HG03066 (cell line): ENCODE measurements at regions not wholly inside any gene's neighbourhood (a gene's known extent, or its start where the extent isn't known, plus 50 kb on each side); places are given as distances from the start of the nearest gene placed in this dataset.
"Not testable (repeated sequence)": the region's sequence is repeated elsewhere in the genome, so short reads cannot be mapped to it uniquely, and the experiment has no call there.

Experiments
- ATAC-seq: cut with Tn5 transposase; IDR thresholded peaks from one replicate; pipeline ENCODE4 v1.9.1; 2021; ENCODE audit warnings: low read depth; ENCODE audit not compliant: unreplicated experiment

DNA sequence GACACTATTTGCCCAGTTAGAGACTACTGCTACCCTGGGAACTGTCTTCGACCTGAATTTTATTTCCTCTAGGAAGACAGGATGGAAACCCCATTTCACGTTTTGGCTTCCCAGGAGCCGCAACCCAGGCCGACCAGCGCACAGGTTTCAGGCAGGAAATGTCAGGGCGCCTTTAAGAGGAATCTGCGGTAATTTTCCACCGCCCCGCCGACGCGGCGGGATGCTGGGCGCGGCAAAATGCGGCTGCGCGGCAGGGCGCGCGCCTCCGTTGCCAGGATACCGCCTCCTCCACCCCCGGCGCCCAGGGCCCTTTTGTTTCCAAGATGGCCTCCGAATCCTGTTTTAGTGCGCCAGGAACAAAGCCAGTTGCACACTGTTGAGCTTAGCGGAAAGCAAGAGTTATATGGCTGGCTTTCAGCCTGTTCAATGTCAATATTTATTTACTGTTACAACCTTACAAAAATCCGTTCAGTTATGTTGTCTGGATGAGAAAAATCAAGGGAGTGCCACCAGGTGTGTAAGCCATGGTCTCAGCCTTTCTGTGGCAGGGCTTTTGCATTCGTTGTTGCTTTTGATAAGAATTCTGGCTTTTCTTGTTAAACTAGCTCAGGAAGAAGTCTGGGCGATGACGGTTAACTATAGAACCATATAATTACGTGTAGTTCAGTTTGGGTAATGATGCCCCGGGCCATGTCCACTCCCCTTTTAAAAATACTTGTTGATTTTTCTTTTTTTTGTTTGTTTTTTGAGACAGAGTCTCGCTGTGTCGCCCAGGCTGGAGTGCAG, 79.7 kb upstream of the CHD2 start:
- ATAC-seq: peak; percentile 85

DNA sequence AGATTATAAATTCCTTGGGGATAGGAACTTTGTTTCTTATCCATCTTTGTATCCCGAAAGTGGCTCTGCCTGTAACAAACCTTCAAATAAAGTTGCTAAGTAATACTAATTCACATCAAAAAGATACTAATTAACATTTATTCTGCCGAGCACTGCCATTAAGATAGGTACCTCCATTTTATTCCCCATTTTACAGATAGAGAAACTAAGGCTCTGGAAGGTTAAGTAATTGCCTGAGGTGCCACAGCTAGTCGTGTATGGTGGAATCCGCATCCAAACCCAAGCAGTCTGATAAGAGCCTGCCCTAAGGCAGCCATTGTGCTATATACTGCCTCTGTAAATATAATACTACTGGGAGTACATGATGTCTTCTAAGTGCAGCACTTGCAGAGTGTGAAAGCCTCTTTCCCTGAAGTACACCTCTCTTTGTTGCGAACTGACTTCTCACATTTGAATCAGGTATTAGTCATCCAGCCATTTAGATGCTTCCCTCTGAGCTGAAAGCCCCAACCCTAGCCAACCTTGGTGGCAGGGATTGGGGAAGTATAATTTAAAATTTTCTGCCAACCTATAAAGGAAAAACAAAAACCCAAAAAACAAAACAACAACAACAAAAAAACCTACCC, 78.5 kb upstream of the CHD2 start:
- ATAC-seq: no peak

GRCh38 chr15:92822216-92823144, 77.6 kb upstream of the CHD2 start:
- no peak for ATAC-seq

DNA sequence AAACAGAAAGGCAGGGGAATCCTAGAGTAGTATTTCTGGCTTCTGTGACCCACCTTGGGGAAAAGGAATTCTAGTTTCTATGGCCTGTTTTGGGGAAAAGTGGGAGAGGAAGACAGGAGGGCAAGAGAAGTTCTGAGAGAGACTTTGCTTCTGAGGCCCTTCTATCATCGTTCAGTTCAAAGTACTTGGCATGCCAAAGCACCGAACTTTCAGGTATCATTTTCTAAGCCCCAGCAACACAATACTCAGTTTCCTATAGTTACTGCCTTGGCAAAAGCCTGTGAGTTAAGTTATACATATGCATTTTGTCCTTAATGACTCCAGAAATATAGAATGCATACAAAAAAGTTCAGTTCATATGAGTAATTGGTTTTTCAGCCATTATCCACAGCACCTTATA, 74.1 kb upstream of the CHD2 start:
- ATAC-seq: no peak

DNA sequence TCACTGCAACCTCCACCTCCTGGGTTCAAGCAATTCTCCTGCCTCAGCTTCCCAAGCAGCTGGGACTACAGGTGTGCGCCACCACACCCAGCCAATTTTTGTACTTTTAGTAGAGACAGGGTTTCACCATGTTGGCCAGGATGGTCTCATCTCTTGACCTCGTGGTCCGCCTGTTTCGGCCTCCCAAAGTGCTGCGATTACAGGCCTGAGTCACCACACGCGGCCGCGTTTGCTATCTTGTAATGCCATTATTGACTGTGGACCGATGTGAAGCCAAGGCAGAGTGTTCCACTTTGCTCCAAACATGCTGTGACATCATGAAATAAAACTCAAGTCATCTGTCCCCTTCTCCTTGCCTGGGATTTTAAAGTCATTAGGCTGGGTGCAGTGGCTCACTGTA, 72.1 kb upstream of the CHD2 start:
- ATAC-seq: not testable (repeated sequence)

DNA sequence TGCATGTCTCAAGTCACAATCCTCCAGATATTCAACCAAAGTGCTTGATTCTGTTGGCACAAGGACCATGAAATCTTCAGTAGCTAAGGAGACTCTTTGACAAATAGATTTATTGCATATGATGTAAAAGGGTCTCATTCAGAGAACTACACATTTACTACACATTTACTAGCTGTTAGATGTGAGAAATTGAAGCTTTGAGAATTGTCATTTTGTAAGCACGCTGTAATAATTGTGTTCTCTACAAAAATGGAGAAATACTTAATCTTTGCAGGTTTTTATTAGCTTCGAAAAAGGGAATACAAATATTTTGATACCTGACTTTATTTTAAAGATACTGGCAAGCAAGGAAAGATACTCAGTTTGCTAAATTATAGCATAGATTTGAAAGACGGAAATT, 70.2 kb upstream of the CHD2 start:
- no peak for ATAC-seq

DNA sequence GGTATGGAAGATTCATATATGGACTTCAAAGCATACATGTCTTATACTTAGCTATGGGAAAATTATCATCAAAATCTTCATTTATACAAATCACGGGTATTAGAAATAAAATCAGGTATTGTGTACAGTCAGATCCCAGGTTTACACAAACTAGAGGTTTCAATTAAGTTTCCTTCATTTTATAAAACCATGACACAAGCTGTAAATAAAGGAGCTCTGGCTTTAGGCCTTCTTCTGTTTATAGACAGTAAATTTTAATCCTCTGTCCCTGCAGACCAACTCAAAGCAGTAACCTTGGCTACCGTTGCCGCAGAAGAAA, 68.8 kb upstream of the CHD2 start:
- ATAC-seq: no peak

- peak; percentile 97 for ATAC-seq
These were observed 68.3 kb upstream of the CHD2 start for GRCh38 chr15:92831655-92832328.

- ATAC-seq: no peak
These were observed 67.1 kb upstream of the CHD2 start for GRCh38 chr15:92833106-92833433.

- ATAC-seq: no peak
These were observed 66.4 kb upstream of the CHD2 start for GRCh38 chr15:92833493-92834271.

DNA sequence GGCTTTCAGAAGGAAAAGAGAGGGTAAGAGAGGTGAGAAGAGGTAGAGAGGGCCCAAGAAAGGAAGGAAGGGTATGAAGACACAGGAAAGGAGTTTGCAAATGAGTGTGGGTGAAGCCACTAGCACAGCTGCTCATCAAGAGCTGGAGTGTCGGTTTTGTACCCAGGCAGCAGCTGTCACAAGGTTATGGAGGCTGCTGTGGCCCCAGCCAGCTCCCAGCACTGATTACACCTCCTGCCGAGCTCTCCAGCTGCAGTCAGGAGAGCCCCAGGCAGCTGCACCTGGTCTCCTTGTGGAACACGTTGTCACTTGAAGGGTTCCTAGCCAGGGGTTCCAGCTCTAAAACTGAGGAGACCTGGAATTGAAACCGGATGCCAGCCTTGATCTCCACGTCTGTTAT, 60.4 kb upstream of the CHD2 start:
- ATAC-seq: peak; percentile 88

DNA sequence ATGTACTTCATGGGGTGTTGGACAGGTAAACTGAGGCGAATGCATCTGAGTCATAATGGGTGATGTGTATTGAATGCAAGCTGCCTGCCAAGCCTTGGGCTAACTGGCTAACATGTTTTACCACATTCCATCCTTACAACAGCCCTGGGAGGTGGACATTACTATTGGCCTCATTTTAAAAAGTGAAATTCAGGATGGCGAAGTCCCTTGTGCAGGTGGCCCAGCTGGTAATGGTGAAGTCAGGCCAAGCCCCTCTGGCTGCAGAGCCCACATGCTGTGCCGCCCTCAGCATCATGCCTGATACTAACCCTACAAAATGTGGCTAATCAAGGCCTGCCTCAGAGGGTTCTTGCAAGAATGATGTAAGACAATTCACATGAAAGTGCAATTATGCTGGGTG, 60.0 kb upstream of the CHD2 start:
- ATAC-seq: no peak

- no peak for ATAC-seq
These were observed 56.8 kb upstream of the CHD2 start for GRCh38 chr15:92843326-92843725.

DNA sequence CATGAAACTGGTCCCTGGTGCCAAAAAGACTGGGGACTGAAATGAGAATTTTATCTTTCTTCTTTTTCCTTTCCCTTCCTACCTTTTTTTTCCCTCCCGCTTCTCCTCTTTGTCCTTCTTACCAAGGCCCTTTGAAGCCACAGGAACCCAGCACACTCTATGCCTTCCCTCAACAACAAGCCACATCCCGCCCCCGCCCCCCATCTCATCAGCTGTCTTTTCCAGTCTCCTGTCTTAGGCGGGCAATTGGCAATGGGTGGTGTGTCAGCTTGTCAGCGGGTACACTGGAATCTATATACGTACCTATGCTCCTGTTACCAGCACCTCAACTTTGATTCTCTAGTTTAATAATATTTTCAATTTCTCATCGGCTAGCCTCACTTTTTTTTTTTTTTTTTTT, 56.3 kb upstream of the CHD2 start:
- ATAC-seq: no peak

GRCh38 chr15:92845126-92845508, 55.0 kb upstream of the CHD2 start:
- no peak for ATAC-seq

DNA sequence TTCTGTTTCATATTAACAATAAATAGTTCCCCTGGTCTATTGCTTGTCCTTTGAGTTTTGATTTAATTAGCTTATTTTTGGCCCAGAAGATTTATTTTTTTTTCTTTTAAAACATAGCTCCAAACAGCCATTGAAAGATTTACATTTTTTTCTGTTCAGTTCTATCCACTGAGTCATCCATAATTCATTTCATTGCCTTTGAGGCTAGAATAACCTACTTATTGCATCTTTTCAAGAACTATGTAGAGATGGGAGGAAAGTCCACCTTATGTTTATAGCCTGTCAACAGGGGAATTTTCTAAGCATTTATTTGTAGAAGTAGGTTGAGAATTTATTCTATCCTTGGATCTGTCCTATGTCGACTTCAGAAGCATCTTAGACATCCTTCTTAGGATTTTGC, 53.4 kb upstream of the CHD2 start:
- no peak for ATAC-seq

DNA sequence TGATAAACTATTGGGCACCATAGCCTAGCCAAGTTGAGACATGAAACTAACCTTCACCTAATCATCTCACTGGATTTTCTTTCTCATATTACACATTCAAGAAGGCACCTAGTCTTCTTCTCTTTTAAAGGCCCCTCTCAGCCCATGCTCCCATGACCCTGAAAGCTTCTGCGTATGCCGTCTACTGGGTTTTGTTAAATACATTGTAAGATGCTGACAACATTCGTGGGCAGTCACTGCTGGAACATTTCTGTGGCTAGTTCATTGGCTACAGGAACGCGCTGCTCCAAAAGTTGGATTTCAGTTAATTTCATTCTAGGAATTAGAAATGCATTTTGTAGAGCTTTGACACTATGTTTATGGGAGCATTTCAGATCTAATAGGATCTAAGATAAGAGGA, 52.3 kb upstream of the CHD2 start:
- ATAC-seq: no peak

GRCh38 chr15:92848464-92848851, 51.7 kb upstream of the CHD2 start:
- no peak for ATAC-seq

DNA sequence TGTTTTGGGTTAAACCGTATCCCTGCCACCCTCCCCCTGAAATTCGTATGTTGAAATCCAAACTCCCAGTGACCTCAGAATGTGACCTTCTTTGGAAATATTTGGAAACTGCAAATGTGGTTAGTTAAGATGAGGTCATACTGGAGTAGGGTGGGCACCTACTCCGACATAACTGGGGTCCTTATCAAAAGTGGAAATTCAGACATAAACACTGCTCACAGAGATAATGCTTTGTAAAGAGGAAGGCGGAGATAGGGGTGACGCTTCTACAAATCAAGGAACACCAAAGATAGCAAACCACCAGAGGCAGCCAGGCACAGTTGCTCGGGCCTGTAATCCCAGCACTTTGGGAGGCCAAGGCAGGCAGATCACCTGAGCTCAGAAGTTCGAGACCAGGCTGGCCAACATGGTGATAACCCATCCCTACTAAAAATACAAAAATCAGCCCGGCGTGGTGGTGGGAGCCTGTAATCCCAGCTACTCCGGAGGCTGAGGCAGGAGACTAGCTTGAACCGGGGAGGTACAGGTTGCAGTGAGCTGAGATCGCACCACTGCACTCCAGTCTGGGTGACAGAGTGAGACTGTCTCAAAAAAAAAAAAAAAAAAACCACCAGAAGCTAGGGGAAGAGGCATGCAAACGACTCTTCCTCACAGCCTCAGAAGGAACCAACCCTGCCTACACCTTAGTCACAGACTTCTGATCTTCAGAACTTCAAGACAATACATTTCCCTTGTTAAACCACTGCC, 51.1 kb upstream of the CHD2 start:
- peak; percentile 63 for ATAC-seq

DNA sequence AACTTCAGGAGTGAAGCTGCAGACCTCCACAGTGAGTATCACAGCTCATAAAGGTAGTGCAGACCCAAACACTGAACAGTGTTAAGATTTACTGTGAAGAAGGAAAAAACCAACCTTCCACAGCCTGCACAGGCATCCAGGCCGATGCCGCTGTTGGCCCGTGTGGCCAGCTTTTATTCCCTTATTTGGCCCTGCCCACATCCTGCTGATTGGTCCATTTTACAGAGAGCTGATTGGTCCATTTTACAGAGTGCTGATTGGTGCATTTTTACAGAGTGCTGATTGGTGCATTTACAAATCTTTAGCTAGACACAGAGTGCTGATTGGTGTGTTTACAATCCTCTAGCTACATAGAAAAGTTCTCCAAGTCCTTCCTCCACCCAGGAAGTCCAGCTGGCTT, 49.9 kb upstream of the CHD2 start:
- not testable (repeated sequence) for ATAC-seq
